Progenitor cell of endocrine pancreas (in vitro differentiated cells): ENCODE measurements at regions not wholly inside any gene's neighbourhood (a gene's known extent, or its start where the extent isn't known, plus 50 kb on each side); places are given as distances from the start of the nearest gene placed in this dataset.

Experiments
- DNase-seq: peaks from one replicate; pipeline ENCODE4 v3.0.0; 2021; ENCODE audit warnings: low spot score; ENCODE audit not compliant: unreplicated experiment
- H3K27ac Mint-ChIP-seq: 2 replicates; pipeline ENCODE4 v1.8.0; 2021; ENCODE audit warnings: mild to moderate bottlenecking, moderate library complexity, mixed read lengths
- H3K27me3 Mint-ChIP-seq: 2 replicates; pipeline ENCODE4 v1.8.0; 2021; ENCODE audit warnings: mixed read lengths
- H3K36me3 Mint-ChIP-seq: 2 replicates; pipeline ENCODE4 v1.8.0; 2022; ENCODE audit warnings: mixed read lengths; ENCODE audit not compliant: insufficient read depth
- H3K4me1 Mint-ChIP-seq: 2 replicates; pipeline ENCODE4 v1.8.0; 2021; ENCODE audit warnings: low read depth, mixed read lengths
- H3K4me3 Mint-ChIP-seq: 2 replicates; pipeline ENCODE4 v1.8.0; 2021; ENCODE audit warnings: low read depth, mild to moderate bottlenecking, moderate library complexity, mixed read lengths
- H3K9me3 Mint-ChIP-seq: 2 replicates; pipeline ENCODE4 v1.8.0; 2021; ENCODE audit warnings: low read depth, mixed read lengths
- CTCF ChIP-seq: fragments of 200-600 bp; sonication (generic); IDR thresholded peaks from one replicate; pipeline ENCODE4 v1.5.0; 2021; ENCODE audit warnings: antibody characterized with exemption, mild to moderate bottlenecking; ENCODE audit not compliant: unreplicated experiment

DNA sequence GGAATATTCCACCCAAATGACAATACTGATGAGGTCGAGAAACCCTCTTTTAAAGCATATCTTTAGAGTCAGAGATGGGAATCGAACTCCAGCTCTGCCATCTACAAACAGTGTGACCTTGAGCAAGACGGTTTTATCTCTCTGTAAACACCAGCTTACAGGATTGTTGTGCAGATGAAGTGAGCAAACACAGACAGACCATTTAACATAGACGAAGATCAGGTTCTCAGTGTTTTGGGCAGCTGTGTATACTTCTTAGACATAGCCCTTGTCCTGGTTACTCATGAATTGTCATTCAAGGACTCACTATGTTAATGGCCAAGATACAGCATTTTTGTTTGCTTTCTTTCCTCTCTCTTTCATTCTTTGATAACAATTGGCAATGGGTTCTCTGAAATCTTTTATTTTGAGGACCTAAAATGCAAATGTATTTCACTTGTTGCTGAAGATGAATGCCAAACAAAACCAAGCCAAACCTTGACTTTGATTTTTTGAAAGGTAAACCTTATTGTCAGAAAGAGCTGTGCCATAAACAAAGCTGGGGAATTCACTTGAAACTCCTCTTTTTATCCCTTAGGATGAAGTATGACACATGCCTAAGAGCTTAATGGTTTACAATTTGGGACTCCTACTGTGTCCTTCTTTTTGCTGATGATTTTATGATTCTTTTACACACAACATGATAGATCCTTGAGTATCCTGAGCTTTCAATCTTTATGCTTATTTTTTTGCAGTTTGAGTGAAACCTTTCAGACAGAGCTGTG is 250.0 kb upstream of the PDZRN3 start:
- DNase-seq, result no peak
- peaks cover 7% of the 10 kb centered on the region for H3K9me3 Mint-ChIP-seq
- TF ChIP-seq CTCF, result no peak
- no peaks in the 10 kb centered on the region for H3K36me3 Mint-ChIP-seq
- H3K4me1 Mint-ChIP-seq, result peaks cover 13% of the 10 kb centered on the region
- no peak overlapping the region for H3K27ac Mint-ChIP-seq
- H3K27me3 Mint-ChIP-seq, result no peaks in the 10 kb centered on the region
- H3K4me3 Mint-ChIP-seq, result no peak overlapping the region

GRCh38 chr3:73874161-73874560 is 249.4 kb upstream of the PDZRN3 start:
- Mint-ChIP-seq H3K9me3 (peaks cover 7% of the 10 kb centered on the region), H3K4me1 (peaks cover 15% of the 10 kb centered on the region), H3K27me3 (no peaks in the 10 kb centered on the region), H3K36me3 (no peaks in the 10 kb centered on the region), H3K27ac (no peak overlapping the region), H3K4me3 (no peak overlapping the region)
- no peak for TF ChIP-seq CTCF
- no peak for DNase-seq

- H3K27me3 Mint-ChIP-seq, result no peaks in the 10 kb centered on the region
- H3K4me3 Mint-ChIP-seq, result no peak overlapping the region
- peaks cover 5% of the 10 kb centered on the region for H3K4me1 Mint-ChIP-seq
- peaks cover 7% of the 10 kb centered on the region for H3K9me3 Mint-ChIP-seq
- peak; percentile 16 for DNase-seq
- H3K27ac Mint-ChIP-seq, result no peak overlapping the region
- no peaks in the 10 kb centered on the region for H3K36me3 Mint-ChIP-seq
- peak; percentile 87 for TF ChIP-seq CTCF
Observed at GRCh38 chr3:73868688-73869315, 244.1 kb upstream of the PDZRN3 start.

DNA sequence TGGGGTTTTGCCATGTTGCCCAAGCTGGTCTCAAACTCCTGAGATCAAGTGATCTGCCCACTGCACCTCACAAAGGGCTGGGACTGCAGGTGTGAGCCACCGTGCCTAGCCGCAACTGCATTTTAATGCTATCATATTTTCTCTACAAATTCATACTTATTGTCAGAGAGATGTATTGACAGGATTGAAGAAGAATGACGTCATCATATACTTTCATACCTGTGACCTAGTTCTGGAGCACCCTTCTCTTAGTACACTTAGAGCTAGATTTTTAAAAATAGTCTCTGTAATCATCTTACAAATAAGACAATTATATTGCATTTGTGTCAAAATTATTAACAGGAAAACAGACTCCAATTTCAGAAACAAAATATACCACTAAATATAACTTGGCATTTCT is 242.8 kb upstream of the PDZRN3 start:
- Mint-ChIP-seq H3K4me3 (no peak overlapping the region), H3K36me3 (no peaks in the 10 kb centered on the region), H3K27me3 (no peaks in the 10 kb centered on the region), H3K9me3 (peaks cover 7% of the 10 kb centered on the region), H3K27ac (no peak overlapping the region), H3K4me1 (peaks cover 4% of the 10 kb centered on the region)
- no peak for DNase-seq
- TF ChIP-seq CTCF, result no peak

DNA sequence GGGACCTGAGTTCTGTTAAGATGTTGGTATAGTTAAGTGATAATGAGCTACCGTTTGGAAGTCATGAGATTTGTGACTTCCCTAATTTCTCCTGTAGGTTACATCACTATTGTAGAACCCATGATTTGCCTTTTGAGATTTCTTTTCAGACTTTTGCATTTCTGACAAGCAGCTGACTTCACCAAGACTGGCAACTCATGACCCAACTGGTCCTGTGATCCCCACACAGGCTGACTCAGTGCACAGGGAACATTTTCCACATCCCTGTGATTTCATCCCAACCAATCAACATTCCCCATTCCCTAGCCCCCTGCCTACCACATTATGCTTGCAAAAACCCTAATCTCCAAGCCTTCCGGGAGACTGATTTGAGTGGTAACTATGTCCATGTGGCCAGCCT is 242.1 kb upstream of the PDZRN3 start:
- no peak overlapping the region for H3K27ac Mint-ChIP-seq
- H3K36me3 Mint-ChIP-seq, result no peaks in the 10 kb centered on the region
- no peaks in the 10 kb centered on the region for H3K27me3 Mint-ChIP-seq
- no peak overlapping the region for H3K4me3 Mint-ChIP-seq
- H3K4me1 Mint-ChIP-seq, result peaks cover 4% of the 10 kb centered on the region
- no peak for DNase-seq
- peaks cover 9% of the 10 kb centered on the region for H3K9me3 Mint-ChIP-seq
- no peak for TF ChIP-seq CTCF
